AG04449 (cell line): ENCODE measurements at regions not wholly inside any gene's neighbourhood (a gene's known extent, or its start where the extent isn't known, plus 50 kb on each side); places are given as distances from the start of the nearest gene placed in this dataset.
"Not testable (repeated sequence)": the region's sequence is repeated elsewhere in the genome, so short reads cannot be mapped to it uniquely, and the experiment has no call there.

Source experiments
- CTCF ChIA-PET: fragments of 350-600 bp; formaldehyde crosslinking; extraction: SDS; loops from one replicate; lab custom pipeline; 2021; ENCODE audit warnings: antibody characterized with exemption; lab: Yijun Ruan, JAX
- POLR2A ChIA-PET: fragments of 400-600, 350-600 bp; formaldehyde crosslinking; extraction: SDS; loops from one replicate; lab custom pipeline; 2020; ENCODE audit warnings: antibody characterized with exemption, inconsistent platforms; lab: Yijun Ruan, JAX
- DNase-seq: peaks from one replicate; pipeline ENCODE4 v3.0.0-alpha.2; 2010; ENCODE audit warnings: low read depth, low spot score
- H3K4me3 ChIP-seq: 2 replicates; pipeline ENCODE4 v1.5.1; 2011; ENCODE audit warnings: low read depth, mild to moderate bottlenecking, control low read depth, low read length
- TF ChIP-seq, protein P1 (sequence below): IDR thresholded peaks from one replicate; pipeline ENCODE4 v1.5.1; 2011; ENCODE audit warnings: mild to moderate bottlenecking, moderate library complexity, low read length, control low read depth, inconsistent platforms; ENCODE audit not compliant: insufficient read depth; ENCODE audit errors: missing control alignments

DNA sequence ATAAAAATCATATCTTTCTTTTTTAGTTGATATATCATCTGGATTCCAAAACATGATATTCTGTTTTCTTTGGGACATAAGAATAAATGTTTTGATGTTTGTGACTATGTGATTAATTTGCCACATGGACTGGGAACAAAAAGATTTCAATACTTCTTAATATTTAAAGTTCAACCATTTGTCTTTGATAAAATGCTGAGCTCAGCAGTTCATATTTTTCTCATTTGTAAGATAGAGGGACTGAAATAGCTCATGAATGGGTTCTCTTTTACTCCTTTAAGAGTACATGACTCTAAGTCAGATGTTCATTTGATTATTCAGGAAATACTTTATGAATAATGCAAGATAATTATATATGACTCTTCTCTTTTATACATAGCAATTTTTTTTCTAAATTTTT, 205.9 kb upstream of the FAM47A start:
- TF ChIP-seq, protein P1, sequence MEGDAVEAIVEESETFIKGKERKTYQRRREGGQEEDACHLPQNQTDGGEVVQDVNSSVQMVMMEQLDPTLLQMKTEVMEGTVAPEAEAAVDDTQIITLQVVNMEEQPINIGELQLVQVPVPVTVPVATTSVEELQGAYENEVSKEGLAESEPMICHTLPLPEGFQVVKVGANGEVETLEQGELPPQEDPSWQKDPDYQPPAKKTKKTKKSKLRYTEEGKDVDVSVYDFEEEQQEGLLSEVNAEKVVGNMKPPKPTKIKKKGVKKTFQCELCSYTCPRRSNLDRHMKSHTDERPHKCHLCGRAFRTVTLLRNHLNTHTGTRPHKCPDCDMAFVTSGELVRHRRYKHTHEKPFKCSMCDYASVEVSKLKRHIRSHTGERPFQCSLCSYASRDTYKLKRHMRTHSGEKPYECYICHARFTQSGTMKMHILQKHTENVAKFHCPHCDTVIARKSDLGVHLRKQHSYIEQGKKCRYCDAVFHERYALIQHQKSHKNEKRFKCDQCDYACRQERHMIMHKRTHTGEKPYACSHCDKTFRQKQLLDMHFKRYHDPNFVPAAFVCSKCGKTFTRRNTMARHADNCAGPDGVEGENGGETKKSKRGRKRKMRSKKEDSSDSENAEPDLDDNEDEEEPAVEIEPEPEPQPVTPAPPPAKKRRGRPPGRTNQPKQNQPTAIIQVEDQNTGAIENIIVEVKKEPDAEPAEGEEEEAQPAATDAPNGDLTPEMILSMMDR, result no peak
- no peak for DNase-seq
- POLR2A ChIA-PET, result no interaction called here
- CTCF ChIA-PET, result no interaction called here
- H3K4me3 ChIP-seq, result no peak overlapping the region

DNA sequence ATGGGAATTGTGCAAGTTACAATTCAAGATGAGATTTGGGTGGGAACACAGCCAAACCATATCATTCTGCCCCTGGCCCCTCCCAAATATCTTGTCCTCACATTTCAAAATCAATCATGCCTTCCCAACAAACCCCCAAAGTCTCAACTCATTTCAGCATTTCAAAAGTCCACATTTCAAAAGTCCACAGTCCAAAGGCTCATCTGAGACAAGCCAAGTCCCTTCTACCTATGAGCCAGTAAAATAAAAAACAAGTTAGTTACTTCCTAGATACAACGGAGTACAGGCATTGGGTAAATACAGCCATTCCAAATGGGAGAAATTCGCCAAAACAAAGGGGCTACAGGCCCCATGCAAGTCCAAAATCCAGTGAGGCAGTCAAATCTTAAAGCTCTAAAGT, 203.3 kb upstream of the FAM47A start:
- CTCF ChIA-PET, POLR2A ChIA-PET, DNase-seq, H3K4me3 ChIP-seq: not testable (repeated sequence)

DNA sequence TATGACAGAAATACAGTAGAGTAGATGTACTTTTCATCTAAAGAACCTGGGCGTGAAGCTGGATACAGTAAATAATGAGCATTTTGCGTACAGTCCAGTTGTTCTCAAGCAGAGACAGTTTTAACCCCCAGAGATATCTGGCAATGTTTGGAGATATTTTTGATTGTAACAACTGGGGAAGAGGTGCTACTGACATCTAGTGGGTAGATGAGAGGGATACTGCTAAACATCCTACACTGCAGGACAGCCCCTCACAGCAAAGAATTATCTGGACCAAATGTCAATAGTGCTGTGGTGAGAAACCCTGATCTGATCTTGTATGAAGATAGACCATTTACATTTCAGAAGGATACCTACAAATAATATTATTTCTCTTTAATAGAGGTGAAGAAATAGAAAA, 200.2 kb upstream of the FAM47A start:
- DNase-seq, result no peak

DNA sequence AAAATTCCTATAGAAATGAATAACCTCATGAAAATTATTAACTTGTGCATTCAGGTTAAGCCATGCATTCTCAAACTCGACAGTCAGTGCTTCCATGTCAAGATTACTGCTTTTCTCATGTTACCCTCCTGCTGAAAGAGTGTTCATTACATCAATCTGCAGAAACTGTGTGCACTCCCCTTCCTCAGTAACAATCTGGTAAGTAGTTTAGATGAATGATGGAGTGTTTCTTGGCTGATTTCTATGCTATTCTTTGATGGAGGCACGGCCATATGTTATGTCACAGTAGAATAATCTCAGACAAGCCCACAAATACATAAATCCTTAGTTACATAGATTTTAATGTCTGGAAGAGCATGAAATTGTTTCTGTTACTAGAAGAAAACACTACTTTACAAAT, 193.3 kb upstream of the FAM47A start:
- H3K4me3 ChIP-seq, result no peak overlapping the region
- ChIA-PET POLR2A (no interaction called here), CTCF (no interaction called here)
- TF ChIP-seq, protein P1, result no peak
- DNase-seq, result no peak

More for the DNA sequence above, 200.2 kb upstream of the FAM47A start:
- TF ChIP-seq, protein P1, result no peak
- H3K4me3 ChIP-seq, result no peak overlapping the region
- ChIA-PET POLR2A (no interaction called here), CTCF (no interaction called here)

DNA sequence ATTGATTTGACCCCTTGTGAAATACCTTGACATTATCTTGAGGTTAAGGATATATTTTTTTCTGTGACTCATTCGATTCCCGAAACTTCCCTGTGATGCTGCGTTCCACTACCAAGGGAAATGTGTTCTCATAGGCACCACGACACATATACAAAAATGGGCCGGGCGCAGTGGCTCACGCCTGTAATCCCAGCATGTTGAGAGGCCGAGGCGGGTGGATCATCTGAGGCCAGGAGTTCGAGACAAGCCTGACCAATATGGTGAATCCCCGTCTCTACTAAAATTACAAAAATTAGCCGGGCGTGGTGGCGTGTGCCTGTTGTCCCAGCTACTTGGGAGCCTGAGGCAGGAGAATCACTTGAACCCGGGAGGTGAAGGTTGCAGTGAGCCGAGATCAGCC, 188.3 kb upstream of the FAM47A start:
- DNase-seq, H3K4me3 ChIP-seq, POLR2A ChIA-PET, CTCF ChIA-PET: not testable (repeated sequence)

DNA sequence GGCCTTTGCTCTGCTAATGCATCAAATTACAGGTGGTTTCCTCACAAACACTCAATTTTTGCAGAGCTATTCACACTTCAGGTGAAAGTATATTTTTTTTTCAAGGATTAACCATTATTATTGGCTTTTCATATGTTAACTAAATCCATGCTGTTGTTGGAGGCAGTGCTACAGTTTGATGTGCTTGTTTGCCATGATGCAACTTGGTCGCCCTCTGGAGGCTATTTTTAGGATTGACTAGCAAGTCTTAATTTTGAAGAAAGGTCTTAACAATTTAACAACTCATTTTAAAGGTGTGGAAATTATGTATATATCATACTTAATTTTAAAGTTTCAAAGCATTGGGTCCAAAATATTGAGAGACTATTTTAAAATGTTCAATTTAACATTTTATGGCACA, 168.8 kb upstream of the FAM47A start:
- H3K4me3 ChIP-seq, result no peak overlapping the region
- DNase-seq, result no peak
- TF ChIP-seq, protein P1, result peak; percentile 9
- ChIA-PET CTCF (no interaction called here), POLR2A (no interaction called here)

DNA sequence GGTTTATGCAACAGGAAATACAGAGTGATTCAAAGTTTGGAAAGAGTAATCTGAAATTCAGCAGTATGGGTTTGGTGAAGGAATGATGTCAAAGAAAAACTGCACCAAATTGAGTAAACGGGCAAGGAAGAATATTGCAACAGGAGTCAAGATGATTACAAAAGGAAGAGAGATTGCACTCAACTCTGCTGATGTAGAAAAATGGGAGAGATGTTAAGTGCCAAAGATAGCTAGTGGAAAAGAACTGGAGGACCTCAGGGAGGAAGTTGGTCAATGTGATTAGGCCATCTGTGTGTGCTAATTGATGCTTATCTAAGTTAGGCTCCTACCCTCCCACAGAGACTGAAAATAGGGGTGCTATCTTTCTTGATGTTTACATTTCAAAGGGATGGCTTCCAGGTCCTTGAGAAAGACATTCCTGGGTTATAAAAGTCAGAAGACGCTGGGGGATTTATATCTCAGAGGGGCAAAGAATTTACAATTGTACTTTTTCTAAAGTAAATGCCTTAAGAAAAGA, 167.4 kb upstream of the FAM47A start:
- CTCF ChIA-PET, result no interaction called here
- POLR2A ChIA-PET, result no interaction called here
- H3K4me3 ChIP-seq, result no peak overlapping the region
- no peak for DNase-seq
- TF ChIP-seq, protein P1, result no peak
